ENCODE measurements at regions not wholly inside any gene's neighbourhood (a gene's known extent, or its start where the extent isn't known, plus 50 kb on each side); places are given as distances from the start of the nearest gene placed in this dataset.

DNA sequence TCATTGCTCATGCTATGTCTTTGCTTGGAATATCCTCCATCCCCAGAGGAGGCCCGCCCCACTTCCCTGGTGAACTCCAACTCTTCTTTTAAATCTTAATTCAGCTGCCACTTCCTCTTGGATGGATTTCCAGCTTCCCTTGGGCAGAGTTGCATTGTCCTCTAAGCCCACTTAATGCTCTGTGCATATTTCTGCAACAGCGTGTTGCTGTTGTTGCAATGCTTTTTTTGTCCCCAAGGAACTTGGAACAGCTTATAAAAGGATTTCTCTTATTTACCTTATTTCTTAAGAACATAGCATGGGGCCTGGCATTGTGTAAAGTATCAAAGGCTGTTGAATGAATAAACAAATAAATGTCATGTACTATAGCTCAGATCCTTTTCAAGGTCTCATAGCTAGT lies 507.4 kb downstream of the METTL15 start:
- TF ChIP-seq, protein P1, sequence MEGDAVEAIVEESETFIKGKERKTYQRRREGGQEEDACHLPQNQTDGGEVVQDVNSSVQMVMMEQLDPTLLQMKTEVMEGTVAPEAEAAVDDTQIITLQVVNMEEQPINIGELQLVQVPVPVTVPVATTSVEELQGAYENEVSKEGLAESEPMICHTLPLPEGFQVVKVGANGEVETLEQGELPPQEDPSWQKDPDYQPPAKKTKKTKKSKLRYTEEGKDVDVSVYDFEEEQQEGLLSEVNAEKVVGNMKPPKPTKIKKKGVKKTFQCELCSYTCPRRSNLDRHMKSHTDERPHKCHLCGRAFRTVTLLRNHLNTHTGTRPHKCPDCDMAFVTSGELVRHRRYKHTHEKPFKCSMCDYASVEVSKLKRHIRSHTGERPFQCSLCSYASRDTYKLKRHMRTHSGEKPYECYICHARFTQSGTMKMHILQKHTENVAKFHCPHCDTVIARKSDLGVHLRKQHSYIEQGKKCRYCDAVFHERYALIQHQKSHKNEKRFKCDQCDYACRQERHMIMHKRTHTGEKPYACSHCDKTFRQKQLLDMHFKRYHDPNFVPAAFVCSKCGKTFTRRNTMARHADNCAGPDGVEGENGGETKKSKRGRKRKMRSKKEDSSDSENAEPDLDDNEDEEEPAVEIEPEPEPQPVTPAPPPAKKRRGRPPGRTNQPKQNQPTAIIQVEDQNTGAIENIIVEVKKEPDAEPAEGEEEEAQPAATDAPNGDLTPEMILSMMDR (IDR thresholded peaks at IDR 0.05 in 4 of 5, conservative IDR thresholded peaks at IDR 0.05 in 1 of 5), result no peak
- TF ChIP-seq POLR2A (IDR thresholded peaks at IDR 0.05), result no peak
